WERI-Rb-1 (cell line): ENCODE measurements at regions not wholly inside any gene's neighbourhood (a gene's known extent, or its start where the extent isn't known, plus 50 kb on each side); places are given as distances from the start of the nearest gene placed in this dataset.

Source experiments
- DNase-seq: peaks from one replicate; pipeline ENCODE4 v3.0.0-alpha.2; 2020
- H3K27ac ChIP-seq: fragments of 250-450 bp; sonication (Bioruptor Pico); 2 replicates; pipeline ENCODE4 v1.5.1; 2020; ENCODE audit warnings: mild to moderate bottlenecking, moderate library complexity
- H3K27me3 ChIP-seq: fragments of 250-450 bp; sonication (Bioruptor Pico); 2 replicates; pipeline ENCODE4 v1.5.1; 2021; ENCODE audit warnings: mild to moderate bottlenecking, low read depth, moderate library complexity; ENCODE audit not compliant: insufficient read depth, severe bottlenecking
- H3K36me3 ChIP-seq: fragments of 250-450 bp; sonication (Bioruptor Pico); 2 replicates; pipeline ENCODE4 v1.5.1; 2020; ENCODE audit warnings: mild to moderate bottlenecking, moderate library complexity
- H3K4me3 ChIP-seq: 2 replicates; pipeline ENCODE4 v1.5.1; 2011; ENCODE audit warnings: low read depth, mild to moderate bottlenecking, control low read depth, low read length
- H3K9me3 ChIP-seq: fragments of 250-450 bp; sonication (Bioruptor Pico); 2 replicates; pipeline ENCODE4 v1.5.1; 2021; ENCODE audit warnings: mild to moderate bottlenecking, moderate library complexity; ENCODE audit not compliant: severe bottlenecking
- CTCF ChIP-seq: IDR thresholded peaks from 2 replicates; pipeline ENCODE4 v1.5.1; 2011; ENCODE audit warnings: low read depth, mild to moderate bottlenecking, control low read depth, inconsistent platforms, low read length

- no peak for TF ChIP-seq CTCF
- H3K9me3 ChIP-seq = no peaks in the 10 kb centered on the region
- no peaks in the 10 kb centered on the region for H3K36me3 ChIP-seq
- DNase-seq = no peak
- H3K4me3 ChIP-seq = no peak overlapping the region
- H3K27me3 ChIP-seq = no peaks in the 10 kb centered on the region
- H3K27ac ChIP-seq = no peak overlapping the region
Measured at GRCh38 chr6:167665698-167666330, 160.9 kb upstream of the AFDN start.

- no peaks in the 10 kb centered on the region for H3K9me3 ChIP-seq
- no peak for TF ChIP-seq CTCF
- no peaks in the 10 kb centered on the region for H3K36me3 ChIP-seq
- no peak overlapping the region for H3K4me3 ChIP-seq
- H3K27me3 ChIP-seq = no peaks in the 10 kb centered on the region
- no peak overlapping the region for H3K27ac ChIP-seq
- no peak for DNase-seq
Measured at GRCh38 chr6:167666571-167667203, 160.0 kb upstream of the AFDN start.

GRCh38 chr6:167667204-167668018 lies 159.3 kb upstream of the AFDN start:
- Histone ChIP-seq H3K27me3 (no peaks in the 10 kb centered on the region), H3K36me3 (no peaks in the 10 kb centered on the region), H3K9me3 (no peaks in the 10 kb centered on the region), H3K27ac (no peak overlapping the region), H3K4me3 (no peak overlapping the region)
- TF ChIP-seq CTCF = no peak
- DNase-seq = no peak

GRCh38 chr6:167668019-167668753 lies 158.5 kb upstream of the AFDN start:
- Histone ChIP-seq H3K36me3 (no peaks in the 10 kb centered on the region), H3K9me3 (no peaks in the 10 kb centered on the region), H3K27ac (no peak overlapping the region), H3K4me3 (no peak overlapping the region), H3K27me3 (no peaks in the 10 kb centered on the region)
- no peak for TF ChIP-seq CTCF
- no peak for DNase-seq

- H3K27me3 ChIP-seq = no peaks in the 10 kb centered on the region
- TF ChIP-seq CTCF = no peak
- no peaks in the 10 kb centered on the region for H3K36me3 ChIP-seq
- no peaks in the 10 kb centered on the region for H3K9me3 ChIP-seq
- DNase-seq = no peak
- no peak overlapping the region for H3K27ac ChIP-seq
- no peak overlapping the region for H3K4me3 ChIP-seq
Measured at GRCh38 chr6:167668754-167669552, 157.8 kb upstream of the AFDN start.
